ENCODE measurements at regions not wholly inside any gene's neighbourhood (a gene's known extent, or its start where the extent isn't known, plus 50 kb on each side); places are given as distances from the start of the nearest gene placed in this dataset.
"Not testable (repeated sequence)": the region's sequence is repeated elsewhere in the genome, so short reads cannot be mapped to it uniquely, and the experiment has no call there.

DNA sequence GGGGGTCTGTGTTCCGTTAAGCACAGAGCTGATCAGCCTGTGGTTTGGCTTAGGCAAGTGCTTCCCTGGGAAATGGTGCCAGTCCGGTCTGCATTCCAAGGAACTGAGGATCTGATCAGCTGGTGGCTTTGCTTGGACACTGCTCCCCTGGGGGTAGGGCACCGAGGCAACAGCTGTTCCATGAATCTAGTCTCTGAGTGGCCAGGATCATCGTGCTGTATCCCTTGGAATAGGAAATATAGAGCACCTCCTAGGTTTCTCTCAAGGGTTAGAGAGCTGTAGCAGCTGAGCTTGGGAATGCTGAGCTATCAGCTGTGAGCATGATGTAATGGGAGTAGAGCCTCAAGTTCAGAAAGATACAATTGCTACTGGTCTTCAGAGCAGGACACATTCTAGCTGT lies 863.9 kb downstream of the RAPGEF2 start:
- Histone ChIP-seq H3K4me2 (ENCODE audit: insufficient read depth, low read length) (no peak overlapping the region), H2AFZ (ENCODE audit: low read depth, low read length) (no peak overlapping the region), H4K20me1 (ENCODE audit: insufficient read depth, low read length) (no peaks in the 10 kb centered on the region), H3K36me3 (ENCODE audit: insufficient read depth, low read length) (no peaks in the 10 kb centered on the region), H3K9me3 (ENCODE audit: insufficient read depth, low read length, severe bottlenecking) (no peaks in the 10 kb centered on the region), H3K4me3 (ENCODE audit: low read depth in 1 of 2, low read length in 2 of 2) (no peak overlapping the region), H3K4me1 (ENCODE audit: insufficient read depth, low read length) (no peaks in the 10 kb centered on the region), H3K27me3 (ENCODE audit: insufficient read depth, low read length, poor library complexity) (no peaks in the 10 kb centered on the region), H3K27ac (ENCODE audit: low read length) (no peak overlapping the region), H3K9ac (ENCODE audit: low read depth, low read length) (no peak overlapping the region), H3K79me2 (ENCODE audit: insufficient read depth, low read length) (no peaks in the 10 kb centered on the region)
- no peak for ATAC-seq (ENCODE audit: insufficient read depth, low read depth)
- TF ChIP-seq EZH2 (IDR thresholded peaks at IDR 0.05; ENCODE audit: borderline replicate concordance, low read depth, low read length, severe bottlenecking) = no peak
- TF ChIP-seq, protein P1, sequence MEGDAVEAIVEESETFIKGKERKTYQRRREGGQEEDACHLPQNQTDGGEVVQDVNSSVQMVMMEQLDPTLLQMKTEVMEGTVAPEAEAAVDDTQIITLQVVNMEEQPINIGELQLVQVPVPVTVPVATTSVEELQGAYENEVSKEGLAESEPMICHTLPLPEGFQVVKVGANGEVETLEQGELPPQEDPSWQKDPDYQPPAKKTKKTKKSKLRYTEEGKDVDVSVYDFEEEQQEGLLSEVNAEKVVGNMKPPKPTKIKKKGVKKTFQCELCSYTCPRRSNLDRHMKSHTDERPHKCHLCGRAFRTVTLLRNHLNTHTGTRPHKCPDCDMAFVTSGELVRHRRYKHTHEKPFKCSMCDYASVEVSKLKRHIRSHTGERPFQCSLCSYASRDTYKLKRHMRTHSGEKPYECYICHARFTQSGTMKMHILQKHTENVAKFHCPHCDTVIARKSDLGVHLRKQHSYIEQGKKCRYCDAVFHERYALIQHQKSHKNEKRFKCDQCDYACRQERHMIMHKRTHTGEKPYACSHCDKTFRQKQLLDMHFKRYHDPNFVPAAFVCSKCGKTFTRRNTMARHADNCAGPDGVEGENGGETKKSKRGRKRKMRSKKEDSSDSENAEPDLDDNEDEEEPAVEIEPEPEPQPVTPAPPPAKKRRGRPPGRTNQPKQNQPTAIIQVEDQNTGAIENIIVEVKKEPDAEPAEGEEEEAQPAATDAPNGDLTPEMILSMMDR (IDR thresholded peaks at IDR 0.05; ENCODE audit: borderline replicate concordance, extremely low read depth, low read length, poor library complexity, severe bottlenecking) = no peak
- no peak for DNase-seq

DNA sequence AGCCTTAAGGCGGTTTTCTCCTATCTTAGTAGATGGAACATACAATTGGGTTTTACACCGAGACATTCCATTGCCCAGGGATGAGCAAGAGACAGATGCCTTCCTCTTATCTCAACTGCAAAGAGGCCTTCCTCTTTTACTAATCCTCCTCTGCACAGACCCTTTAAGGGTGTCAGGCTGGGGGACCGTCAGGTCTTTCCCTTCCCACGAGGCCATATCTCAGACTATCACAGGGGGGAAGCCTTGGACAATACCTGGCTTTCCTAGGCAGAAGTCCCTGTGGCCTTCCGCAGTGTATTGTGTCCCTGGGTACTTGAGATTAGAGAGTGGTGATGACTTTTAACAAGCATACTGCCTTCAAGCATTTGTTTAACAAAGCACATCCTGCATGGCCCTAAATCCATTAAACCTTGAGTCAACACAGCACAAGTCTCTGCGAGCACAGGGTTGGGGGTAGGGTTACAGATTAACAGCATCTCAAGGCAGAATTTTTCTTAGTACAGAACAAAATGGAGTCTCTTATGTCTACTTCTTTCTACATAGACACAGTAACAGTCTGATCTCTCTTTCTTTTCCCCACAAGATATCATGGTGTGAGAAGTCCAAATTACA lies 874.1 kb downstream of the RAPGEF2 start:
- not testable (repeated sequence) for H3K27ac ChIP-seq (ENCODE audit: low read length)

DNA sequence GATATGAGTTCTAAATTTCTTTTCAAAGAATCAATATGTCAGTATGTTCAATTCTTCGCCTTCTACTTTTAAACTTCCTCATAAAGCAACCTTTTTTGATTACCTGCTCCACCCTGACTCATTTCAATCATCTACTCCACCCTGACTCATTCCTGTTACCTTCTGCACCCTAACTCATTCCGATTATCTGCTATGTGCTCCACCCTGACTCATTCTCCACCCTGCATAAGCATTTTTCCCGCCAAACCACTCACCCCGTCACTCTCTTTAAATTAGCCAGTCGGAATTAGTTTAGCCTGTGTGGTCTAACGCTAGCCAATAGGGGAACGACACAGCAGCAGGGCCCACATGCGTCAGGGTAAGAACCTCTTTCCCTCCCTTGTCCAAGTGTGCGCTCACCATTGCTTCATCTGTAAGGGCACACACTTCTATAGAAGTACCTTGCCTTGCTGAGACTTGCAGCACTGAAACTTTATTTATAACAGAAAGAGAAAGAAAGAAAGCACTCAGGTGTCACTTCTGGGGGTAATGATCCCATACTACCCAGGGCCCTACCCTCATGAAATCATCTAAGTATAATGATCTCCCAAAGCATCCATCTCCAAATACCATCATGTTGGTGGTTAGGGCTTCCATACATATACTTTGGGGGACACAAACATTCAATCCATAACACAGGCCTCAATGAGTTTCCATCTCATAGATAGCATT lies 875.2 kb downstream of the RAPGEF2 start:
- Histone ChIP-seq H3K9me3 (ENCODE audit: insufficient read depth, low read length, severe bottlenecking) (no peaks in the 10 kb centered on the region), H3K4me1 (ENCODE audit: insufficient read depth, low read length) (no peaks in the 10 kb centered on the region), H3K9ac (ENCODE audit: low read depth, low read length) (no peak overlapping the region), H3K4me3 (ENCODE audit: low read depth in 1 of 2, low read length in 2 of 2) (no peak overlapping the region), H2AFZ (ENCODE audit: low read depth, low read length) (no peak overlapping the region), H3K36me3 (ENCODE audit: insufficient read depth, low read length) (no peaks in the 10 kb centered on the region), H3K79me2 (ENCODE audit: insufficient read depth, low read length) (no peaks in the 10 kb centered on the region), H4K20me1 (ENCODE audit: insufficient read depth, low read length) (no peaks in the 10 kb centered on the region), H3K4me2 (ENCODE audit: insufficient read depth, low read length) (no peak overlapping the region), H3K27ac (ENCODE audit: low read length) (no peak overlapping the region), H3K27me3 (ENCODE audit: insufficient read depth, low read length, poor library complexity) (no peaks in the 10 kb centered on the region)
- ATAC-seq (ENCODE audit: insufficient read depth, low read depth) (no peak), DNase-seq (no peak)
- no peak for TF ChIP-seq EZH2 (IDR thresholded peaks at IDR 0.05; ENCODE audit: borderline replicate concordance, low read depth, low read length, severe bottlenecking)
- TF ChIP-seq, protein P1 (IDR thresholded peaks at IDR 0.05; ENCODE audit: borderline replicate concordance, extremely low read depth, low read length, poor library complexity, severe bottlenecking) = no peak

More for the DNA sequence above, 874.1 kb downstream of the RAPGEF2 start:
- not testable (repeated sequence) for H3K4me3 ChIP-seq (ENCODE audit: low read depth in 1 of 2, low read length in 2 of 2); H4K20me1 ChIP-seq (ENCODE audit: insufficient read depth, low read length); H2AFZ ChIP-seq (ENCODE audit: low read depth, low read length); H3K4me2 ChIP-seq (ENCODE audit: insufficient read depth, low read length); H3K9ac ChIP-seq (ENCODE audit: low read depth, low read length); ATAC-seq (ENCODE audit: insufficient read depth, low read depth); DNase-seq; H3K27me3 ChIP-seq (ENCODE audit: insufficient read depth, low read length, poor library complexity); H3K36me3 ChIP-seq (ENCODE audit: insufficient read depth, low read length); H3K4me1 ChIP-seq (ENCODE audit: insufficient read depth, low read length); H3K9me3 ChIP-seq (ENCODE audit: insufficient read depth, low read length, severe bottlenecking); H3K79me2 ChIP-seq (ENCODE audit: insufficient read depth, low read length)

DNA sequence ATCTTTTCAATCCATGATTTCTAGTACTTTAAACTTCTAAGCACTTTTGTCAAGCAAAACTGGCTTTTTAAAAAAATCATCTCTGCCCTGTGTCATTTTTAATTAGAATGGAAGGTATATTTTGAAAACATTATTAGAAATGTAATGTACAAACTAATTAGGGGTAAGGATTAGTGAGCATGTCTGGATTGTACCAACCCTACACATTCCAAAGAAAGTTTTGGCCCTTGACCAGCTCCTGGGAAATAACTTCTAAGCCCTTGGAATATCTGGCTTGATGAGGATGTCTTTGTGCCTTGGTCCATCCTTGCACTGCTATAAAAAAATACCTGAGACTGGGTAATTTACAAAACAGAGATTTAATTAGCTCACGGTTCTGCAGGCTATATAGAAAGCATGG lies 876.5 kb downstream of the RAPGEF2 start:
- Histone ChIP-seq H3K9ac (ENCODE audit: low read depth, low read length) (no peak overlapping the region), H3K4me2 (ENCODE audit: insufficient read depth, low read length) (no peak overlapping the region), H3K36me3 (ENCODE audit: insufficient read depth, low read length) (no peaks in the 10 kb centered on the region), H3K27ac (ENCODE audit: low read length) (no peak overlapping the region), H2AFZ (ENCODE audit: low read depth, low read length) (no peak overlapping the region), H4K20me1 (ENCODE audit: insufficient read depth, low read length) (no peaks in the 10 kb centered on the region), H3K79me2 (ENCODE audit: insufficient read depth, low read length) (no peaks in the 10 kb centered on the region), H3K27me3 (ENCODE audit: insufficient read depth, low read length, poor library complexity) (no peaks in the 10 kb centered on the region), H3K9me3 (ENCODE audit: insufficient read depth, low read length, severe bottlenecking) (no peaks in the 10 kb centered on the region), H3K4me3 (ENCODE audit: low read depth in 1 of 2, low read length in 2 of 2) (no peak overlapping the region), H3K4me1 (ENCODE audit: insufficient read depth, low read length) (no peaks in the 10 kb centered on the region)
- TF ChIP-seq EZH2 (IDR thresholded peaks at IDR 0.05; ENCODE audit: borderline replicate concordance, low read depth, low read length, severe bottlenecking) = no peak
- TF ChIP-seq, protein P1 (IDR thresholded peaks at IDR 0.05; ENCODE audit: borderline replicate concordance, extremely low read depth, low read length, poor library complexity, severe bottlenecking) = no peak
- DNase-seq (no peak), ATAC-seq (ENCODE audit: insufficient read depth, low read depth) (no peak)
